HCT116 (cell line): ENCODE measurements at regions not wholly inside any gene's neighbourhood (a gene's known extent, or its start where the extent isn't known, plus 50 kb on each side); places are given as distances from the start of the nearest gene placed in this dataset.

Experiments
- ATAC-seq: fragments of 200-7000 bp; cut with Tn5 transposase; 2 replicates; pipeline ENCODE4 v1.9.1; 2020; ENCODE audit warnings: mild to moderate bottlenecking, moderate library complexity
- BruUV-seq: library from RNA; stranded (reverse); fragments of 400-500 nt; replicated peaks from 2 replicates; lab custom pipeline; 2021; lab: Mats Ljungman, UMichigan
- CTCF ChIA-PET: fragments of 300-600 bp; sonication (Branson Sonifier 250); formaldehyde crosslinking; loops from one replicate; lab custom pipeline; 2021; ENCODE audit warnings: antibody characterized with exemption; lab: Charles Lee
- POLR2A ChIA-PET: fragments of 300-600, 350-600 bp; sonication (Branson Sonifier 250); formaldehyde crosslinking; loops from one replicate; lab custom pipeline; 2021; ENCODE audit warnings: antibody characterized with exemption; lab: Charles Lee
- RAD21 ChIA-PET, 2 experiments: fragments of 300-600 bp; sonication (Branson Sonifier 250); formaldehyde crosslinking; loops; one replicate each; lab custom pipeline; 2023; ENCODE audit warnings: low total read pairs in 2 of 2; ENCODE audit not compliant: uncharacterized antibody in 2 of 2, unreplicated experiment in 2 of 2, low non-redundant PET in 1 of 2; lab: Charles Lee
- DNase-seq: peaks from one replicate; pipeline ENCODE4 v3.0.0-alpha.2; 2010; ENCODE audit warnings: low read depth, low spot score
- H2AFZ ChIP-seq: fragments of 200-600 bp; shearing (Covaris generic), sonication (generic); 2 replicates; pipeline ENCODE4 v1.6.1; 2017; ENCODE audit warnings: low read depth, mixed run types, mixed read lengths, antibody characterized with exemption, low read length; ENCODE audit not compliant: poor library complexity, severe bottlenecking
- H3K27ac ChIP-seq: 2 replicates; pipeline ENCODE4 v1.5.1; 2012; ENCODE audit warnings: low read depth, low read length
- H3K27me3 ChIP-seq: fragments of 200-600 bp; sonication (generic); 2 replicates; pipeline ENCODE4 v1.6.1; 2016; ENCODE audit warnings: mixed run types, low read length, mixed read lengths; ENCODE audit not compliant: insufficient read depth
- H3K36me3 ChIP-seq, 2 experiments: fragments of 200-500 bp in 1 of 2; fragments of 200-600 bp in 1 of 2; sonication (Bioruptor generic) in 1 of 2; sonication (generic) in 1 of 2; 2 replicates each; pipeline versions ENCODE4 v1.5.1 to v1.6.1; 2014 to 2016; ENCODE audit warnings: low read length in 2 of 2, inconsistent platforms in 1 of 2, mixed read lengths in 1 of 2, mixed run types in 1 of 2; ENCODE audit not compliant: insufficient read depth in 2 of 2, control insufficient read depth in 1 of 2
- H3K4me1 ChIP-seq, 2 experiments: fragments of 200-600 bp in 1 of 2; sonication (generic) in 1 of 2; 2 replicates each; pipeline versions ENCODE4 v1.5.1 to v1.6.1; 2012 to 2017; ENCODE audit warnings: low read length in 2 of 2, inconsistent platforms in 1 of 2, mild to moderate bottlenecking in 1 of 2, mixed read lengths in 1 of 2, mixed run types in 1 of 2, moderate library complexity in 1 of 2; ENCODE audit not compliant: insufficient read depth in 2 of 2, control insufficient read depth in 1 of 2
- H3K4me2 ChIP-seq: fragments of 200-600 bp; sonication (generic); 2 replicates; pipeline ENCODE4 v1.6.1; 2017; ENCODE audit warnings: mixed run types, low read length, mixed read lengths
- H3K4me3 ChIP-seq, 2 experiments: fragments of 200-600 bp in 1 of 2; sonication (generic) in 1 of 2; replicated peaks in 1 of 2; 2 replicates each; pipeline ENCODE4 v1.5.1; 2011 to 2016; ENCODE audit warnings: low read length in 2 of 2, control low read depth in 1 of 2, low read depth in 1 of 2, mild to moderate bottlenecking in 1 of 2, mixed read lengths in 1 of 2, mixed run types in 1 of 2
- H3K79me2 ChIP-seq: fragments of 200-600 bp; sonication (generic); 2 replicates; pipeline ENCODE4 v1.6.1; 2017; ENCODE audit warnings: mild to moderate bottlenecking, mixed run types, low read length, moderate library complexity, mixed read lengths; ENCODE audit not compliant: insufficient read depth
- H3K9ac ChIP-seq: fragments of 200-600 bp; sonication (generic); 2 replicates; pipeline ENCODE4 v1.6.1; 2016; ENCODE audit warnings: low read length, mixed read lengths
- H3K9me2 ChIP-seq: fragments of 200-600 bp; sonication (generic), shearing (Covaris generic); 2 replicates; pipeline ENCODE4 v1.6.1; 2017; ENCODE audit warnings: mixed run types, mild to moderate bottlenecking, moderate library complexity; ENCODE audit not compliant: insufficient read depth
- H3K9me3 ChIP-seq, 2 experiments: fragments of 200-500 bp in 1 of 2; fragments of 200-600 bp in 1 of 2; sonication (Bioruptor generic) in 1 of 2; sonication (generic) in 1 of 2; 2 replicates each; pipeline ENCODE4 v1.6.1; 2014 to 2017; ENCODE audit warnings: low read length in 2 of 2, mixed read lengths in 2 of 2, inconsistent platforms in 1 of 2, low read depth in 1 of 2, mild to moderate bottlenecking in 1 of 2, mixed run types in 1 of 2, moderate library complexity in 1 of 2; ENCODE audit not compliant: control insufficient read depth in 1 of 2, insufficient read depth in 1 of 2
- H4K20me1 ChIP-seq: fragments of 200-600 bp; sonication (generic), shearing (Covaris generic); 2 replicates; pipeline ENCODE4 v1.6.1; 2017; ENCODE audit warnings: mixed run types, mild to moderate bottlenecking, moderate library complexity; ENCODE audit not compliant: insufficient read depth
- CBX3 ChIP-seq: IDR thresholded peaks from 2 replicates; pipeline ENCODE4 v1.6.1; 2012; ENCODE audit warnings: low read depth
- ELF1 ChIP-seq: IDR thresholded peaks from 2 replicates; pipeline ENCODE4 v1.6.1; 2012; ENCODE audit warnings: low read depth, borderline replicate concordance
- EZH2 ChIP-seq: fragments of 200-600 bp; sonication (generic); IDR thresholded peaks from 2 replicates; pipeline ENCODE4 v1.6.1; 2017; ENCODE audit warnings: antibody characterized with exemption, mixed run types
- FOSL1 ChIP-seq: IDR thresholded peaks from 2 replicates; pipeline ENCODE4 v1.6.1; 2012; ENCODE audit warnings: low read depth
- JUND ChIP-seq: IDR thresholded peaks from 2 replicates; pipeline ENCODE4 v1.6.1; 2012
- POLR2A ChIP-seq: IDR thresholded peaks from 2 replicates; pipeline ENCODE4 v1.7.0; 2011; ENCODE audit warnings: borderline replicate concordance; ENCODE audit not compliant: insufficient read depth, insufficient read length; ENCODE audit errors: extremely low read depth
- POLR2AphosphoS5 ChIP-seq: IDR thresholded peaks from 2 replicates; pipeline ENCODE4 v1.6.1; 2011; ENCODE audit warnings: mild to moderate bottlenecking, low read depth, low read length, moderate library complexity
- SIN3A ChIP-seq: IDR thresholded peaks from 2 replicates; pipeline ENCODE4 v1.6.1; 2012; ENCODE audit warnings: low read depth
- YY1 ChIP-seq: IDR thresholded peaks from 2 replicates; pipeline ENCODE4 v1.6.1; 2011; ENCODE audit warnings: low read length, low read depth, moderate library complexity, mild to moderate bottlenecking; ENCODE audit not compliant: insufficient replicate concordance; ENCODE audit errors: extremely low read depth
- intact Hi-C: fragments of 100-400 bp; cut with micrococcal nuclease; formaldehyde crosslinking; loops from 2 replicates; pipeline ENCODE4 v1.10.0; 2022
- TF ChIP-seq, protein P1 (sequence below), 3 experiments: fragments of 200-600 bp in 1 of 3; sonication (generic) in 1 of 3; IDR thresholded peaks in 2 of 3; conservative IDR thresholded peaks in 1 of 3; 2 replicates each; pipeline ENCODE4 v1.5.1; 2012 to 2017; ENCODE audit warnings: low read depth in 2 of 3, low read length in 2 of 3, antibody characterized with exemption in 1 of 3, borderline replicate concordance in 1 of 3, control low read depth in 1 of 3, mild to moderate bottlenecking in 1 of 3, mixed read lengths in 1 of 3, mixed run types in 1 of 3, moderate library complexity in 1 of 3; ENCODE audit not compliant: insufficient read depth in 1 of 3
- TF ChIP-seq, protein P2 (sequence below): IDR thresholded peaks from 2 replicates; pipeline ENCODE4 v1.6.1; 2012; ENCODE audit warnings: low read depth

DNA sequence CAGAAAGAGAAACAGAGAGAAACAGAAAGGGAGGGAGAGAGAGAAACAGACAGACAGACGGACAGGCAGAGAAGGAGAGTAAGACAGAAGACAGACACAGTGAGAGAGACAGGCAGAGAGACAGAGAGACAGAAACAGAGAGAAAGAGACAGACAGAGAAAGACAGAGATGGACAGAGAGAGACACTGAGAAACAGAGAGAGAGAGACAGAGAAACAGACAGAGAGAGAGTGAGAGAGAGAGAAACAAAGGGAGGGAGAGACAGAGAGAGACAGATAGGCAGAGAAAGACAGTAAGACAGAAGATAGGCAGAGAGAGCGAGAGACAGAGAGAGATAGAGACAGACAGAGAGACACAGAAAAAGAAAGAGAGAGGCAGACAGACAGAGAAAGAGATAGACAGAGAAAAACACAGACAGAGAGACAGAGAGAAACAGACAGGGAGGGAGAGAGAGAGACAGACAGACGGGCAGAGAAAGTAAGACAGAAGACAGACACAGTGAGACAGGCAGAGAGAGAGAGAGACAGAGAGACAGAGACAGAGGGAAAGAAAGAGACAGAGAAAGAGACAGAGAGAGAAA is 753.4 kb upstream of the DEFB115 start:
- intact Hi-C loops = no loop called here
- Histone ChIP-seq H3K4me3 (no peak overlapping the region), H3K79me2 (no peaks in the 10 kb centered on the region), H3K4me1 (no peaks in the 10 kb centered on the region), H4K20me1 (no peaks in the 10 kb centered on the region), H3K9ac (no peak overlapping the region), H3K36me3 (no peaks in the 10 kb centered on the region), H3K9me2 (no peaks in the 10 kb centered on the region), H3K27me3 (peaks cover 21% of the 10 kb centered on the region), H3K9me3 (no peaks in the 10 kb centered on the region), H3K27ac (no peak overlapping the region), H2AFZ (no peak overlapping the region), H3K4me2 (no peak overlapping the region)
- POLR2A ChIA-PET = no interaction called here
- no TSS peak for BruUV-seq
- RAD21 ChIA-PET = no interaction called here
- CTCF ChIA-PET = no interaction called here
- no peak for DNase-seq
- TF ChIP-seq, protein P1, sequence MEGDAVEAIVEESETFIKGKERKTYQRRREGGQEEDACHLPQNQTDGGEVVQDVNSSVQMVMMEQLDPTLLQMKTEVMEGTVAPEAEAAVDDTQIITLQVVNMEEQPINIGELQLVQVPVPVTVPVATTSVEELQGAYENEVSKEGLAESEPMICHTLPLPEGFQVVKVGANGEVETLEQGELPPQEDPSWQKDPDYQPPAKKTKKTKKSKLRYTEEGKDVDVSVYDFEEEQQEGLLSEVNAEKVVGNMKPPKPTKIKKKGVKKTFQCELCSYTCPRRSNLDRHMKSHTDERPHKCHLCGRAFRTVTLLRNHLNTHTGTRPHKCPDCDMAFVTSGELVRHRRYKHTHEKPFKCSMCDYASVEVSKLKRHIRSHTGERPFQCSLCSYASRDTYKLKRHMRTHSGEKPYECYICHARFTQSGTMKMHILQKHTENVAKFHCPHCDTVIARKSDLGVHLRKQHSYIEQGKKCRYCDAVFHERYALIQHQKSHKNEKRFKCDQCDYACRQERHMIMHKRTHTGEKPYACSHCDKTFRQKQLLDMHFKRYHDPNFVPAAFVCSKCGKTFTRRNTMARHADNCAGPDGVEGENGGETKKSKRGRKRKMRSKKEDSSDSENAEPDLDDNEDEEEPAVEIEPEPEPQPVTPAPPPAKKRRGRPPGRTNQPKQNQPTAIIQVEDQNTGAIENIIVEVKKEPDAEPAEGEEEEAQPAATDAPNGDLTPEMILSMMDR (IDR thresholded peaks at IDR 0.05 in 2 of 3, conservative IDR thresholded peaks at IDR 0.05 in 1 of 3; ENCODE audit: borderline replicate concordance in 1 of 3, insufficient read depth in 1 of 3, low read depth in 2 of 3, low read length in 2 of 3) = no peak
- TF ChIP-seq ELF1 (no peak), SIN3A (no peak), POLR2AphosphoS5 (no peak), POLR2A (no peak), FOSL1 (no peak), CBX3 (no peak), JUND (no peak), YY1 (no peak), EZH2 (no peak)
- TF ChIP-seq, protein P2, sequence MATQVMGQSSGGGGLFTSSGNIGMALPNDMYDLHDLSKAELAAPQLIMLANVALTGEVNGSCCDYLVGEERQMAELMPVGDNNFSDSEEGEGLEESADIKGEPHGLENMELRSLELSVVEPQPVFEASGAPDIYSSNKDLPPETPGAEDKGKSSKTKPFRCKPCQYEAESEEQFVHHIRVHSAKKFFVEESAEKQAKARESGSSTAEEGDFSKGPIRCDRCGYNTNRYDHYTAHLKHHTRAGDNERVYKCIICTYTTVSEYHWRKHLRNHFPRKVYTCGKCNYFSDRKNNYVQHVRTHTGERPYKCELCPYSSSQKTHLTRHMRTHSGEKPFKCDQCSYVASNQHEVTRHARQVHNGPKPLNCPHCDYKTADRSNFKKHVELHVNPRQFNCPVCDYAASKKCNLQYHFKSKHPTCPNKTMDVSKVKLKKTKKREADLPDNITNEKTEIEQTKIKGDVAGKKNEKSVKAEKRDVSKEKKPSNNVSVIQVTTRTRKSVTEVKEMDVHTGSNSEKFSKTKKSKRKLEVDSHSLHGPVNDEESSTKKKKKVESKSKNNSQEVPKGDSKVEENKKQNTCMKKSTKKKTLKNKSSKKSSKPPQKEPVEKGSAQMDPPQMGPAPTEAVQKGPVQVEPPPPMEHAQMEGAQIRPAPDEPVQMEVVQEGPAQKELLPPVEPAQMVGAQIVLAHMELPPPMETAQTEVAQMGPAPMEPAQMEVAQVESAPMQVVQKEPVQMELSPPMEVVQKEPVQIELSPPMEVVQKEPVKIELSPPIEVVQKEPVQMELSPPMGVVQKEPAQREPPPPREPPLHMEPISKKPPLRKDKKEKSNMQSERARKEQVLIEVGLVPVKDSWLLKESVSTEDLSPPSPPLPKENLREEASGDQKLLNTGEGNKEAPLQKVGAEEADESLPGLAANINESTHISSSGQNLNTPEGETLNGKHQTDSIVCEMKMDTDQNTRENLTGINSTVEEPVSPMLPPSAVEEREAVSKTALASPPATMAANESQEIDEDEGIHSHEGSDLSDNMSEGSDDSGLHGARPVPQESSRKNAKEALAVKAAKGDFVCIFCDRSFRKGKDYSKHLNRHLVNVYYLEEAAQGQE = no peak
- no peak for ATAC-seq
